Neural progenitor cell (in vitro differentiated cells): ENCODE measurements at regions not wholly inside any gene's neighbourhood (a gene's known extent, or its start where the extent isn't known, plus 50 kb on each side); places are given as distances from the start of the nearest gene placed in this dataset.

Experiments
- DNase-seq: peaks from one replicate; pipeline ENCODE4 v3.0.0-alpha.2; 2016; ENCODE audit warnings: low spot score
- H2AFZ ChIP-seq: fragments of 200-600 bp; sonication (generic); replicated peaks from 2 replicates; pipeline ENCODE4 v1.6.1; 2016; ENCODE audit warnings: antibody characterized with exemption
- H3F3A ChIP-seq: fragments of 200-600 bp; sonication (generic); 2 replicates; pipeline ENCODE4 v1.6.1; 2016; ENCODE audit warnings: antibody characterized with exemption, low read depth
- H3K27ac ChIP-seq: fragments of 200-600 bp; sonication (generic); 2 replicates; pipeline ENCODE4 v1.5.1; 2016; ENCODE audit warnings: mild to moderate bottlenecking
- H3K27me3 ChIP-seq: fragments of 200-600 bp; sonication (generic); 2 replicates; pipeline ENCODE4 v1.6.1; 2016; ENCODE audit warnings: mild to moderate bottlenecking, moderate library complexity
- H3K36me3 ChIP-seq: fragments of 200-600 bp; sonication (generic); 2 replicates; pipeline ENCODE4 v1.5.1; 2016
- H3K4me1 ChIP-seq: fragments of 200-600 bp; sonication (generic); 2 replicates; pipeline ENCODE4 v1.6.1; 2016; ENCODE audit warnings: mixed run types
- H3K4me2 ChIP-seq: fragments of 200-600 bp; sonication (generic); 2 replicates; pipeline ENCODE4 v1.6.1; 2016
- H3K4me3 ChIP-seq: fragments of 200-600 bp; sonication (generic); 2 replicates; pipeline ENCODE4 v1.5.1; 2016
- H3K79me2 ChIP-seq: fragments of 200-600 bp; sonication (generic); 2 replicates; pipeline ENCODE4 v1.6.1; 2016; ENCODE audit warnings: low read depth
- H3K9ac ChIP-seq: fragments of 200-600 bp; sonication (generic); 2 replicates; pipeline ENCODE4 v1.6.1; 2016
- H3K9me3 ChIP-seq: fragments of 200-600 bp; sonication (generic); 2 replicates; pipeline ENCODE4 v1.5.1; 2016; ENCODE audit warnings: low read depth
- H4K20me1 ChIP-seq: fragments of 200-600 bp; sonication (generic); 2 replicates; pipeline ENCODE4 v1.6.1; 2016; ENCODE audit warnings: low read depth
- H3K27ac Mint-ChIP-seq: 3 replicates; pipeline ENCODE4 v1.8.0; 2021; ENCODE audit warnings: mixed read lengths
- H3K27me3 Mint-ChIP-seq: 2 replicates; pipeline ENCODE4 v1.8.0; 2022; ENCODE audit warnings: low read depth, mild to moderate bottlenecking, inconsistent platforms, moderate library complexity, mixed read lengths; ENCODE audit not compliant: insufficient read depth
- H3K36me3 Mint-ChIP-seq: 3 replicates; pipeline ENCODE4 v1.8.0; 2021; ENCODE audit warnings: mixed read lengths
- H3K4me1 Mint-ChIP-seq: 3 replicates; pipeline ENCODE4 v1.8.0; 2021; ENCODE audit warnings: mixed read lengths
- H3K4me3 Mint-ChIP-seq: 3 replicates; pipeline ENCODE4 v1.8.0; 2021; ENCODE audit warnings: mild to moderate bottlenecking, moderate library complexity, mixed read lengths
- H3K9me3 Mint-ChIP-seq: 3 replicates; pipeline ENCODE4 v1.8.0; 2020; ENCODE audit warnings: mixed read lengths
- EZH2 ChIP-seq: fragments of 200-600 bp; sonication (generic); IDR thresholded peaks from 2 replicates; pipeline ENCODE4 v1.6.1; 2017; ENCODE audit warnings: antibody characterized with exemption, mild to moderate bottlenecking, moderate library complexity
- EZH2phosphoT487 ChIP-seq: fragments of 200-600 bp; sonication (generic); IDR thresholded peaks from 2 replicates; pipeline ENCODE4 v1.6.1; 2017; ENCODE audit warnings: antibody characterized with exemption
- TF ChIP-seq, protein P1 (sequence below): fragments of 200-600 bp; sonication (generic); IDR thresholded peaks from 2 replicates; pipeline ENCODE4 v1.5.1; 2017; ENCODE audit warnings: antibody characterized with exemption, mild to moderate bottlenecking

DNA sequence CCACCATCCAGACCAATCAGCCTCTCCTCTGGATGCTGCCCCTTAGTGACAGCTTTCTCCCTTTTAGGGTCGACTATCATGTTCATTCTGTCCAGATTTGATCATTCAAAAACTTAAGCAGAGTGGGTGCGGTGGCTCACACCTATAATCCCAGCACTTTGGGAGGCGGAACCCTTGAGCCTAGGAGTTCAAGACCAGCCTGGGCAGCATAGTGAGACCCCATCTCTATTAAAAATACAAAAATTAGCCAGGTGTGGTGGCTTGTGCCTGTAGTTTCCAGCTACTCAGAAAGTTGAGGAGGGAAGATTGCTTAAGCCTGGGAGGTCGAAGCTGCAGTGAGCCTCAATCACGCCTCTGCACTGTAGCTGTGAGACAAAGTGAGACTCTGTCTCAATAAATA lies 68.3 kb upstream of the ZCCHC2 start:
- no peak for DNase-seq
- H3K9me3 ChIP-seq: no peaks in the 10 kb centered on the region
- TF ChIP-seq, protein P1, sequence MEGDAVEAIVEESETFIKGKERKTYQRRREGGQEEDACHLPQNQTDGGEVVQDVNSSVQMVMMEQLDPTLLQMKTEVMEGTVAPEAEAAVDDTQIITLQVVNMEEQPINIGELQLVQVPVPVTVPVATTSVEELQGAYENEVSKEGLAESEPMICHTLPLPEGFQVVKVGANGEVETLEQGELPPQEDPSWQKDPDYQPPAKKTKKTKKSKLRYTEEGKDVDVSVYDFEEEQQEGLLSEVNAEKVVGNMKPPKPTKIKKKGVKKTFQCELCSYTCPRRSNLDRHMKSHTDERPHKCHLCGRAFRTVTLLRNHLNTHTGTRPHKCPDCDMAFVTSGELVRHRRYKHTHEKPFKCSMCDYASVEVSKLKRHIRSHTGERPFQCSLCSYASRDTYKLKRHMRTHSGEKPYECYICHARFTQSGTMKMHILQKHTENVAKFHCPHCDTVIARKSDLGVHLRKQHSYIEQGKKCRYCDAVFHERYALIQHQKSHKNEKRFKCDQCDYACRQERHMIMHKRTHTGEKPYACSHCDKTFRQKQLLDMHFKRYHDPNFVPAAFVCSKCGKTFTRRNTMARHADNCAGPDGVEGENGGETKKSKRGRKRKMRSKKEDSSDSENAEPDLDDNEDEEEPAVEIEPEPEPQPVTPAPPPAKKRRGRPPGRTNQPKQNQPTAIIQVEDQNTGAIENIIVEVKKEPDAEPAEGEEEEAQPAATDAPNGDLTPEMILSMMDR: no peak
- no peak for TF ChIP-seq EZH2

DNA sequence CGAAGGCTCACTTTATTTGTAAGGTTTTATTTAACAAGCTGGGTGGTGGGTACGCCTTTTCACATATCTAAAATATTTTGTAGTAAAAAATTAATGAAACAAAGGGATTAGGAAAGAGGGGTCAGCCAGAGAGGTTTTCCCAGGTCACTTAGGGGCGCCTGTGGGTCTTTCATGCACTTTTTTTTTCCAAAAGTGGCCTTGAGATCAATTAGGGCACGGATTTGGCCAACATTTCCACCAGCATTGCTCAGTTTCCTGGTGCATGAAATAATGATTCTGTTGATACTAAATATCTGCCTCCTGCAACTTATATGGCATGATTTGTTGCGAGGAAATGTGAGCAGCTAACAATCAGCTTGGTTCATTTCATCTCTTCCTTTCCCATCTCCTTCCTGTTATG lies 67.6 kb upstream of the ZCCHC2 start:
- no peak overlapping the region for H3K9ac ChIP-seq
- no peaks in the 10 kb centered on the region for H3K9me3 Mint-ChIP-seq
- H3K27me3 Mint-ChIP-seq: peaks cover 11% of the 10 kb centered on the region
- no peak overlapping the region for H3K27ac Mint-ChIP-seq
- H3K4me1 ChIP-seq: no peaks in the 10 kb centered on the region
- H4K20me1 ChIP-seq: no peaks in the 10 kb centered on the region
- no peaks in the 10 kb centered on the region for H3F3A ChIP-seq
- H3K36me3 Mint-ChIP-seq: no peaks in the 10 kb centered on the region
- H3K79me2 ChIP-seq: no peaks in the 10 kb centered on the region
- H2AFZ ChIP-seq: no peak overlapping the region
- H3K4me3 ChIP-seq: no peak overlapping the region
- no peak overlapping the region for H3K4me3 Mint-ChIP-seq
- TF ChIP-seq, protein P1: no peak
- no peak for TF ChIP-seq EZH2phosphoT487
- TF ChIP-seq EZH2: no peak
- H3K27me3 ChIP-seq: no peaks in the 10 kb centered on the region
- no peak overlapping the region for H3K27ac ChIP-seq
- H3K9me3 ChIP-seq: no peaks in the 10 kb centered on the region
- no peak overlapping the region for H3K4me2 ChIP-seq
- no peaks in the 10 kb centered on the region for H3K36me3 ChIP-seq
- H3K4me1 Mint-ChIP-seq: no peaks in the 10 kb centered on the region
- no peak for DNase-seq

More for the DNA sequence above, 68.3 kb upstream of the ZCCHC2 start:
- peaks cover 11% of the 10 kb centered on the region for H3K27me3 Mint-ChIP-seq
- H3K36me3 Mint-ChIP-seq: no peaks in the 10 kb centered on the region
- H3K79me2 ChIP-seq: no peaks in the 10 kb centered on the region
- H3K9ac ChIP-seq: no peak overlapping the region
- no peaks in the 10 kb centered on the region for H4K20me1 ChIP-seq
- no peaks in the 10 kb centered on the region for H3F3A ChIP-seq
- H2AFZ ChIP-seq: no peak overlapping the region
- H3K27ac Mint-ChIP-seq: no peak overlapping the region
- no peaks in the 10 kb centered on the region for H3K4me1 ChIP-seq
- H3K36me3 ChIP-seq: no peaks in the 10 kb centered on the region
- H3K4me2 ChIP-seq: no peak overlapping the region
- no peak overlapping the region for H3K27ac ChIP-seq
- H3K4me3 ChIP-seq: no peak overlapping the region
- no peak overlapping the region for H3K4me3 Mint-ChIP-seq
- no peaks in the 10 kb centered on the region for H3K27me3 ChIP-seq
- no peaks in the 10 kb centered on the region for H3K4me1 Mint-ChIP-seq
- peaks cover under 1% of the 10 kb centered on the region for H3K9me3 Mint-ChIP-seq

DNA sequence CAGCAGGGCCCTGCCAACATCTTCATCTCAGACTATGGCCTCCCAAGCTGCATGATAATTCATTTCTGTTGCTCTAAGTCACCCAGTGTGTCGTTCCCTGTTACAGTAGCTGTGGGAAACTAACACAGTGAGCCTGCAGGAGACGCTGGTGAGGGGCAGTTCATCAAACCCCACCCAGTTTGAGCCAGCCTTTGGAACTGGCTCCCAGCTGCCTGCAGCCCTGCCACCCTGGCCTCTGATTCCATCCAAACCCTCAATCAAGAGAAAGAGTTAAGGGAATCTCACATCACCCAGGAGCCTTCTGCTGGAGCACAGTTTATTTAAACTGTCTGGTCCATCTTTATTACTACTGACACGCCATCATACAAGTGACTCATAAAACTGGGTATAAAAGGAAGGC lies 64.9 kb upstream of the ZCCHC2 start:
- H3K4me1 ChIP-seq: no peaks in the 10 kb centered on the region
- no peaks in the 10 kb centered on the region for H3K36me3 Mint-ChIP-seq
- no peak overlapping the region for H3K4me3 Mint-ChIP-seq
- no peaks in the 10 kb centered on the region for H3K27me3 ChIP-seq
- H3K27me3 Mint-ChIP-seq: peaks cover 6% of the 10 kb centered on the region
- no peaks in the 10 kb centered on the region for H3K4me1 Mint-ChIP-seq
- no peaks in the 10 kb centered on the region for H3K36me3 ChIP-seq
- H3K9ac ChIP-seq: no peak overlapping the region
- peak; percentile 27 for DNase-seq
- no peak overlapping the region for H3K4me2 ChIP-seq
- no peak overlapping the region for H3K27ac Mint-ChIP-seq
- no peaks in the 10 kb centered on the region for H3K79me2 ChIP-seq
- TF ChIP-seq EZH2 (no peak), EZH2phosphoT487 (no peak)
- TF ChIP-seq, protein P1: peak; percentile 27
- no peaks in the 10 kb centered on the region for H3F3A ChIP-seq
- H2AFZ ChIP-seq: peak overlapping the region; percentile 12
- H3K9me3 ChIP-seq: no peaks in the 10 kb centered on the region
- no peak overlapping the region for H3K27ac ChIP-seq
- H3K4me3 ChIP-seq: no peak overlapping the region
- no peaks in the 10 kb centered on the region for H3K9me3 Mint-ChIP-seq
- H4K20me1 ChIP-seq: no peaks in the 10 kb centered on the region
